ENCODE measurements at regions not wholly inside any gene's neighbourhood (a gene's known extent, or its start where the extent isn't known, plus 50 kb on each side); places are given as distances from the start of the nearest gene placed in this dataset.
A peak's percentile ranks its signal among the peaks of the same experiment; 100 is the strongest.

DNA sequence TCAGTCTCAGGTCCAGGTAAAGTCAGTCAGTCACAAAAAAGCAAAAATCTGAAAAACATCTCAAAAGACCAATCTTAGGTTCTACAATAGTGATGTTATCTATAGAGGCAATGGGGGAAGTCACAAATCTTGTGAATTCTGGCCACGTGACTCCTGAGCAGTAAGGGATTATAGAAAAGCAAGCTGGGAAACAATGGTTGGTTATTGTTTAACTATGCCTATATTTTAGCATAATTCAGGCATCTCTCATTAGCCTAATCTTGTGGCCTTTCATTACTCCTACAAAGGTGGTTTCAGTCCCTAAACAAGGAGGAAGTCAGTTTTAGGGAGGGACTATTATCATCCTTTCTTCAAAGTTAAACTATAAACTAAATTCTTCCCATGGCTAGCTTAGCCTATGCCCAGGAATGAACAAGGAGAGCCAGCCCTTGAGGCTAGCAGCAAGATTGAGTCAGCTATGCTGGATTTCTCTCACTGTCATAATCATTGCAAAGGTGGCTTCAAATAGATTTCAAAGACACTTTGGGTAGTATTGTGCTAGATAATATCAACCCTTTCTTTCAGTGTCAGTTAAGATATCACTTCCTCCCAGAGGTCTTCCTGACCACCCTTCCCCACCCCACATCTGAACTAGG, 56.4 kb upstream of the ITGA6 start:
- no peak overlapping the region for H3K4me3 ChIP-seq (ENCODE audit: low read depth, low read length)
- TF ChIP-seq, protein P1, sequence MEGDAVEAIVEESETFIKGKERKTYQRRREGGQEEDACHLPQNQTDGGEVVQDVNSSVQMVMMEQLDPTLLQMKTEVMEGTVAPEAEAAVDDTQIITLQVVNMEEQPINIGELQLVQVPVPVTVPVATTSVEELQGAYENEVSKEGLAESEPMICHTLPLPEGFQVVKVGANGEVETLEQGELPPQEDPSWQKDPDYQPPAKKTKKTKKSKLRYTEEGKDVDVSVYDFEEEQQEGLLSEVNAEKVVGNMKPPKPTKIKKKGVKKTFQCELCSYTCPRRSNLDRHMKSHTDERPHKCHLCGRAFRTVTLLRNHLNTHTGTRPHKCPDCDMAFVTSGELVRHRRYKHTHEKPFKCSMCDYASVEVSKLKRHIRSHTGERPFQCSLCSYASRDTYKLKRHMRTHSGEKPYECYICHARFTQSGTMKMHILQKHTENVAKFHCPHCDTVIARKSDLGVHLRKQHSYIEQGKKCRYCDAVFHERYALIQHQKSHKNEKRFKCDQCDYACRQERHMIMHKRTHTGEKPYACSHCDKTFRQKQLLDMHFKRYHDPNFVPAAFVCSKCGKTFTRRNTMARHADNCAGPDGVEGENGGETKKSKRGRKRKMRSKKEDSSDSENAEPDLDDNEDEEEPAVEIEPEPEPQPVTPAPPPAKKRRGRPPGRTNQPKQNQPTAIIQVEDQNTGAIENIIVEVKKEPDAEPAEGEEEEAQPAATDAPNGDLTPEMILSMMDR (IDR thresholded peaks at IDR 0.05; ENCODE audit: insufficient read depth, low read depth, low read length) = no peak
- DNase-seq (ENCODE audit: low read depth) = no peak

DNA sequence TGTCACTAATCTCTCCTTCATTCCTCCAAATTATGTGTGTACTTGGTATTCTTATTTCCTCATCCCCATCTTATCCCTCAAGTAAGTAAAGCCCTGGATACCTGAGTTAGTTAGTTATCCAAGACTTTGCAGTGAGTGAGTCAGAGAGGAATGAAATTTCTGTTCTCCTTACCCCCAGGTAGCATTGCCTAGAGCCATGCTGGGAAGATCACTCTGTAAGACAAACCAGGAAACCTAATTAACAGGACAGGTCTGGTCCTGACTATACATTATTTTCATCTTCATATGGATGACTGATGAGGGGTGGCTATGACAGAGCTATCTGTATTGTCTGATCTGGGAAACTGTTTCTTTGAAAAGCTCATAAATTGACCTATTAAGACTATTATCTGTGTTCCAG, 55.0 kb upstream of the ITGA6 start:
- no peak overlapping the region for H3K4me3 ChIP-seq (ENCODE audit: low read depth, low read length)
- TF ChIP-seq, protein P1 (IDR thresholded peaks at IDR 0.05; ENCODE audit: insufficient read depth, low read depth, low read length) = no peak
- DNase-seq (ENCODE audit: low read depth) = no peak

DNA sequence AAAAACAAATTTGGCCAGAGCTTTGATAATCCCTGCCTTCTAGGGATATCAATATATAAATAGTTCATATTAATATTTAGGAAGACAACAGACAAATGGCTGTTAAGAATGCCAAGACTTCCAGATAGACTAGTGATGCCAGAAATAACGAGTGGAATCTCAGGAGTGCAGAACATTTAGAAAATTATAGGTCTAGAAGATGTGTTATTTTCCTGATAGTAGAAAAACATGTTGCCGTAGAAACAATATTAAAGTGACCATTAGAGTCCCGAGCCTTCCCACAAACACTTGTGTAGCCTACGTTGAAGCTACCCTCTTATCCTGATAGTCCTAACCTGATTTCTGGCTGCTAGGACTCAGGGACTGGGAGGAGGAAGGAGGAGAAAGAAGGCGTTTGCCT, 54.3 kb upstream of the ITGA6 start:
- no peak for DNase-seq (ENCODE audit: low read depth)
- TF ChIP-seq, protein P1 (IDR thresholded peaks at IDR 0.05; ENCODE audit: insufficient read depth, low read depth, low read length) = no peak

DNA sequence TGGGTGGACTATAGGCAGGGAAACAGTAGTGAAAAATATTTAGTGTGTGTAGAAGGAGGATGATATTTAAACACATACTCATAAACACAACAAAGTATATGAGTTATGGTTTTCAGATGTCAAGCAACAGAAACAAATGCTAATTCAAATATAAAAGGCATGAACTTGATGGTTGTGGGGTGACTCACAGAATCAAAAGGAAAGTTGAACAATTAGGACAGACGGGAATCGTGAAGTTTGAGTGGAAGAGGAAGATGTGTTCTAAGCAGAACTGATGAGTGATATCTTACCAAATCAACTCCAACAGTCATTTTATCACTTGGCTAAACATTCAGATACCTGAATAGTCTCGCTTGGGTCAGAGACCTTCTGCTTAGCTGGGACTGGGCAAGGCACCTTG, 53.6 kb upstream of the ITGA6 start:
- no peak overlapping the region for H3K4me3 ChIP-seq (ENCODE audit: low read depth, low read length)
- peak; percentile 61 for DNase-seq (ENCODE audit: low read depth)
- TF ChIP-seq, protein P1 (IDR thresholded peaks at IDR 0.05; ENCODE audit: insufficient read depth, low read depth, low read length) = no peak

More for the DNA sequence above, 54.3 kb upstream of the ITGA6 start:
- H3K4me3 ChIP-seq (ENCODE audit: low read depth, low read length) = no peak overlapping the region

DNA sequence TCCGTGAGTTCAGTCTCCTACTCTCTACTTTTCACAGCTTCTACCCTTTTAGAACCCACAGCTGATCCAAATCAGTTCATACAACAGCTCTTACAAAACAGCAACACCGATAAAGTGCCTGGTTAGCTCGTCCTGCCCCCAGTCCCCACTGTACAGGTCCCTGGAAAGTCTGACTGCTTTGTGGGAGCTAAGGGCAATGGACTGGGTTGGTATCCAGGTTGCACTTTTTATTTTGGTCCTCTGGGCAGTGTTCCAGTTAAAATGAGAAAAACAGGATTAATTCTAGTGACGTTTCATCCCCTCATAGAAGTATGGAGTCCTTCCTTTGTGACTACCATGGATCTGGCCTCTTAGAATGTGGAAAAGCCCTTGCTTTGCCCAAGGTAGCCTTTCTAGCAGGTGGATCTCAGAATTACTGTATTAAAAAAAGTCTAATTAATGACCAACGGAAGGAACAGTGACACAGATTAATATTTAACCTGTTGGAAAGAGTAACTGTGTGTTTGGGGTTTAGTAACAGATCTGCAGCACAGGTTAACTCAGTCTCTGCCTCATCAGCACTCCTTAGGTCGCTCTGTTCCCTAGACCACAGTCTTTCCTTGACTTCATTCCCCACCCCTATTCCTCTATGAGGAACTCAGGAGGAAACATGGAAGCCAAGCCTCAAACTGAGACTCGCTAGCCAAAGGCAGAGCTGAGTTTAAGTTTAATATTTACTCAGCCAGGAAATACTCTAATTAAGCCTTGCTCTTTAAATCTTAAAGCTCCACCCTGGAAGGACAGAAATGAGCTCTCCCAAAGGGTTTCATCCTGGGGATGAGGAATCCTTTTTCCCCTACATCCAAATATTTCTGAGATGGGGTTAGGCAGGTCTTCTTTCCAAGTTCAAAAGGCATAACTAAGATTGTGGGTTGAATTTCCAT, 52.8 kb upstream of the ITGA6 start:
- no peak for DNase-seq (ENCODE audit: low read depth)
- TF ChIP-seq, protein P1 (IDR thresholded peaks at IDR 0.05; ENCODE audit: insufficient read depth, low read depth, low read length) = no peak
- no peak overlapping the region for H3K4me3 ChIP-seq (ENCODE audit: low read depth, low read length)

DNA sequence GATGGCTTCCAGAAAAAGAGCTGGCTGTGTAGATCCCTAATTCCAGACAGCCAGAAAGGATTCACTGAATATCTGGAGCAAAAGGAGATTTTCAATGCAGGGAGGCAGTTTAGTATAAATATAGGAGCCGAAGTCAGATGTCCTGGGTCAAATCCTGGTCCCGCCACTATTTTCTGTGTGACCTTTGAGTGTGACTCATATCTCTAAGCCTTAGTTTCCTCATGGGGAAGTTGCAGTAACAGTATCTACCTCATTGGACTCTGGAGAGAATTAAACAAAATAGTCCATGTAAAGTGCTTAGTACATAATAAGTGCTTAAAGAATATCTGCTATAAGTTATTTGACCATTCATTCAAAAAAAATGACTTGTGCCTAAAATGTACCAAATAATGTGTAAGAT, 52.1 kb upstream of the ITGA6 start:
- peak; percentile 34 for DNase-seq (ENCODE audit: low read depth)
- TF ChIP-seq, protein P1 (IDR thresholded peaks at IDR 0.05; ENCODE audit: insufficient read depth, low read depth, low read length) = no peak

More for the DNA sequence above, 52.1 kb upstream of the ITGA6 start:
- H3K4me3 ChIP-seq (ENCODE audit: low read depth, low read length) = no peak overlapping the region

Measured in fibroblast of villous mesenchyme (primary cell).